Prostate gland (tissue), 2 donors: ENCODE measurements at regions not wholly inside any gene's neighbourhood (a gene's known extent, or its start where the extent isn't known, plus 50 kb on each side); places are given as distances from the start of the nearest gene placed in this dataset.

ENCODE experiments used
- DNase-seq: peaks from one replicate; pipeline ENCODE4 v3.0.0-alpha.2; 2019; ENCODE audit warnings: low spot score
- H3K27ac ChIP-seq, 2 donors: fragments of 200-600 bp; sonication (generic); 2 replicates each; pipeline ENCODE4 v1.5.1; 2017 to 2019
- H3K27me3 ChIP-seq: fragments of 200-600 bp; sonication (generic); replicated peaks from 2 replicates; pipeline ENCODE4 v1.5.1; 2019; ENCODE audit not compliant: insufficient read depth
- H3K36me3 ChIP-seq, 2 donors: fragments of 200-600 bp; sonication (generic); 1 replicate in 1 of 2; 2 replicates in 1 of 2; pipeline versions ENCODE4 v1.5.1 to v1.8.1; 2017 to 2019
- H3K4me1 ChIP-seq: fragments of 200-600 bp; sonication (generic); replicated peaks from 2 replicates; pipeline ENCODE4 v1.5.1; 2019
- H3K4me3 ChIP-seq, 2 donors: fragments of 200-600 bp; sonication (generic); 2 replicates each; pipeline ENCODE4 v1.5.1; 2017 to 2019
- H3K9me3 ChIP-seq: fragments of 200-600 bp; sonication (generic); 2 replicates; pipeline ENCODE4 v1.5.1; 2017
- CTCF ChIP-seq, 4 experiments: fragments of 200-600 bp in 2 of 4; fragments of 450-650 bp in 2 of 4; sonication (generic) in 2 of 4; IDR thresholded peaks; 1 replicate in 3 of 4; 2 replicates in 1 of 4; pipeline ENCODE4 v1.5.1; 2016 to 2019; ENCODE audit warnings: antibody characterized with exemption in 4 of 4, mild to moderate bottlenecking in 2 of 4, moderate library complexity in 2 of 4
- POLR2A ChIP-seq: fragments of 450-650 bp; IDR thresholded peaks from one replicate; pipeline ENCODE4 v1.6.1; 2016; ENCODE audit warnings: antibody characterized with exemption, mild to moderate bottlenecking
- POLR2AphosphoS5 ChIP-seq: sonication (generic); formaldehyde crosslinking; IDR thresholded peaks from one replicate; pipeline ENCODE4 v1.6.1; 2017; ENCODE audit warnings: antibody characterized with exemption
- WGBS: methylation state at CpG from one replicate; pipeline ENCODE4 v1.1.5; 2018; 5-methylcytosine and 5-hydroxymethylcytosine counted together
- intact Hi-C: fragments of 100-400 bp; cut with DNase I; formaldehyde crosslinking; loops from one replicate; pipeline ENCODE4 v1.14.2; 2022

DNA sequence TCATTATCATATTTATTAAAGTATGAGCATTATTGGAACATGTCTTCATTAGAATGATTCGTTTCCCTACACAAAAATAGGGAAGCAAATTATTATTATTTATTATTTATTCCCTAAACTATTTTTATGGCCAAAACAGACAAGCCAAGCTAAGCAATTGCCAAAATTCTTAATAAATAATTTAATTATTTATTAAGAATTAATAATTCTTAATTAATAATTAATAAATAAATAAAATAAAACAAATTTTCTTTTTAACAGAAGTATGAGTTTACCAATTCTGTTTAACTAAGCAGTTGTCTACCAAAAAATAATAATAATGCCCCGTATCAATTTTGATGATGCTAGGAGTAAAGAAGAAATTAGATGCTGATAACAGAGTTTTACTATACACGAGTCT lies 1080.8 kb upstream of the AGA start:
- no peak for DNase-seq
- H3K27ac ChIP-seq = no peak overlapping the region
- intact Hi-C loops = no loop called here
- no peak overlapping the region for H3K4me3 ChIP-seq
- H3K9me3 ChIP-seq = no peaks in the 10 kb centered on the region
- H3K27me3 ChIP-seq = no peaks in the 10 kb centered on the region
- no peaks in the 10 kb centered on the region for H3K36me3 ChIP-seq
- TF ChIP-seq POLR2A (no peak), POLR2AphosphoS5 (no peak), CTCF (IDR thresholded peaks at IDR 0.05) (no peak)
- no peaks in the 10 kb centered on the region for H3K4me1 ChIP-seq
- 92% methylated on average over 3 of the region's 3 CpGs for WGBS

DNA sequence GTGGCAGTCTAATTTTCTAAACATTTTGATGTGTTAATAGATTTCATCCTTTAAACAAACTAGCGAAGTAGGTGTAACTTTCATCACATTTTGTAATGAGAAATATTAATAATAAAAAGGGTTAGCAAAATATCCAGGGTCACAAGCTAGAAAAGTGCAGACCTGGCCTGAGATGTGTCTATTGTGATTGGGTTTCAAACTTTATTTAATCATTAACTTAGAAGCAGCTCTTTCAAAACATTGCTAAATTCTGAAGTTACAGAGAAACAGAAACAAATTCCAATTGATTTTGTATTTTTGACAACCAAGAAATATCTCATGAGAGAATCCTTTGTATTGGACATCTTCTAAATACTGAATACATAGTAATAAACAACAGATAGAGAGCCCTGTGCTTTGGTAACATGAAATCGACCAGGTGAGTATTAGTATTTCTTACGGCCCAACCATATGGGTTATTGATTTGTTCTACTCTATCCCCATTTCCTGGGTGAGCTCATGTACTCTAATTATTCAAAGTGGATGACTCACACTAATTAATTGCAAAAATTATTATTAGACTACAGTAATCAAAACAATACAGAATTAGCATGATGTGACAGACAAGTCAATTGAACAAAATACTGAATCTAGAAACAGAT lies 1093.8 kb upstream of the AGA start:
- no peaks in the 10 kb centered on the region for H3K9me3 ChIP-seq
- no peaks in the 10 kb centered on the region for H3K4me1 ChIP-seq
- no peak overlapping the region for H3K4me3 ChIP-seq
- intact Hi-C loops = no loop called here
- DNase-seq = no peak
- no peak overlapping the region for H3K27ac ChIP-seq
- H3K27me3 ChIP-seq = no peaks in the 10 kb centered on the region
- no peaks in the 10 kb centered on the region for H3K36me3 ChIP-seq
- WGBS = 60% methylated on average over 3 of the region's 3 CpGs
- TF ChIP-seq POLR2A = no peak
- no peak for TF ChIP-seq CTCF (IDR thresholded peaks at IDR 0.05)
- no peak for TF ChIP-seq POLR2AphosphoS5

GRCh38 chr4:178553201-178553600 lies 1111.0 kb upstream of the AGA start:
- Histone ChIP-seq H3K27ac (no peak overlapping the region), H3K4me3 (no peak overlapping the region), H3K36me3 (no peaks in the 10 kb centered on the region), H3K4me1 (no peaks in the 10 kb centered on the region), H3K27me3 (no peaks in the 10 kb centered on the region), H3K9me3 (no peaks in the 10 kb centered on the region)
- TF ChIP-seq POLR2A (no peak), POLR2AphosphoS5 (no peak), CTCF (IDR thresholded peaks at IDR 0.05) (no peak)
- intact Hi-C loops = no loop called here
- WGBS = 0% methylated on average over 1 of the region's 1 CpG
- DNase-seq = no peak

DNA sequence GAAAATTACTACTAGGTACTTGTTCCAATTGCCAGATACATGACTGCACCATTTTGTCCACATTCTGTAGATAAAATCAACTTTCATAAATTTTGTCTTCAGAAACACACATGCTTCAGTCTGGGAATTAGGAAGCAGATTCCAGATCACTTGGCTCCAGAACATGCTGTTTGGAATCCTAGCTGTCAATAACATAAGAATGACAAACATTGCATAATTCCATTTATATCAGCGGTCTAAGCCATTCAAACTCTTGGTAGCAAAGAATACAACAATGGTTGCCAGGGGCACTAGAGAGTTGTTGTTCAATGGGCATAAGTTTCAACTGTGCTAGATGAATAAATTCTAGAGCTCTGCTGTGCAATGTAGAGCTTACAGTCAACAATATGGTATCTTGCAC lies 1112.1 kb upstream of the AGA start:
- H3K27me3 ChIP-seq = no peaks in the 10 kb centered on the region
- intact Hi-C loops = no loop called here
- H3K4me1 ChIP-seq = no peaks in the 10 kb centered on the region
- DNase-seq = no peak
- TF ChIP-seq POLR2AphosphoS5 = no peak
- no peak for TF ChIP-seq POLR2A
- no peak for TF ChIP-seq CTCF (IDR thresholded peaks at IDR 0.05)
- no peak overlapping the region for H3K4me3 ChIP-seq
- WGBS = 75% methylated on average over 1 of the region's 1 CpG
- no peaks in the 10 kb centered on the region for H3K9me3 ChIP-seq
- no peaks in the 10 kb centered on the region for H3K36me3 ChIP-seq
- H3K27ac ChIP-seq = no peak overlapping the region

DNA sequence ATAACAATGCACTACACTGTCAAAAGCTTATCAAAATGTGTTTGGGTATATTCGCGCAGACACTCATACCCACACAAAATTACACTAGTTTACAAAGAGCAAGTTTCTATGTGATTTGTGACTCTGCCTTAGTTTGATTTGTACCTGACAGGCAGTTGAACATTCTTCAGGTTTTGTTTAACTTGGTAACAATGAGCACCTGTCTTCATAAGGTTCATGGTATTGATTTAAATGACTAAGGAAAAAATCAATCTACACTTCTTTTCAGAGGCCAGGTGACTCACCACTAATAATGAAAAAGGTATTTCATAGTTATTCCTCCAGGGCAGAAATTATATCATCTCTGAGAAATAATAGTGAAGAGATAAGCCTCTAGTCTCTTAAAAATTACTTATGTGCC lies 1114.6 kb upstream of the AGA start:
- Histone ChIP-seq H3K36me3 (no peaks in the 10 kb centered on the region), H3K27me3 (no peaks in the 10 kb centered on the region), H3K9me3 (no peaks in the 10 kb centered on the region), H3K4me1 (no peaks in the 10 kb centered on the region), H3K27ac (no peak overlapping the region), H3K4me3 (no peak overlapping the region)
- no peak for TF ChIP-seq POLR2A
- no peak for TF ChIP-seq CTCF (IDR thresholded peaks at IDR 0.05)
- intact Hi-C loops = no loop called here
- 48% methylated on average over 2 of the region's 2 CpGs for WGBS
- DNase-seq = no peak
